ENCODE measurements at regions not wholly inside any gene's neighbourhood (a gene's known extent, or its start where the extent isn't known, plus 50 kb on each side); places are given as distances from the start of the nearest gene placed in this dataset.
"Not testable (repeated sequence)": the region's sequence is repeated elsewhere in the genome, so short reads cannot be mapped to it uniquely, and the experiment has no call there.

GRCh38 chr14:22200977-22201605 lies 387.9 kb downstream of the DAD1 start:
- Histone ChIP-seq H3K9me3 (peaks cover 0 to 8% of the 10 kb centered on the region in 2 donors), H3K27ac (no peak overlapping the region), H3K36me3 (no peaks in the 10 kb centered on the region), H3K4me1 (no peaks in the 10 kb centered on the region), H3K4me3 (no peak overlapping the region), H3K27me3 (no peaks in the 10 kb centered on the region)
- intact Hi-C loops (cut with DNase I; ENCODE audit: low total_unique reads): no loop called here
- TF ChIP-seq CTCF (IDR thresholded peaks at IDR 0.05) (peak in 1 of 3 donors; percentile 23), POLR2A (IDR thresholded peaks at IDR 0.05) (no peak), POLR2AphosphoS5 (IDR thresholded peaks at IDR 0.05) (no peak)
- no peak for DNase-seq (ENCODE audit: low spot score in 2 of 2)

- H3K27ac ChIP-seq; H3K4me1 ChIP-seq; H3K4me3 ChIP-seq; intact Hi-C loops (cut with DNase I; ENCODE audit: low total_unique reads); DNase-seq (ENCODE audit: low spot score in 2 of 2); H3K27me3 ChIP-seq; H3K9me3 ChIP-seq; H3K36me3 ChIP-seq: not testable (repeated sequence)
Measured at GRCh38 chr14:22200131-22200530, 388.9 kb downstream of the DAD1 start.

DNA sequence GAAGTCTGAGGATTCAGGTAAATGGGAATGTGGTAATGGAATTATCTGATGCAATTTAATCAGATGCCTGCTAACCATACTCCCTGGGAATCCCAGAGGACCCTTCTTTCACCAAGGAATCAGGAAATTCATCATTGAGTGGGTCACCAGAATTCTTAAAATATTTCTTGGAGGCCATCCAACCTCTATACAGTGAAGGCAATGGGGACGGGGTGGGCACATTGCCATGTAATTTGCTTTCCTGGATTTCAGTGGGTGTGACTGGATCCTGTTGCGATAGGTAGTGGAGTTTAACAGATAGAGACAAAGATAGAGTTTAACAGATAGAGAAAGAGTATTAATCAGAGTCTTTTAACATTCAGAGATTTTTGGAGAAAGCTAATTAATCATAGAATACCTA lies 394.4 kb downstream of the DAD1 start:
- TF ChIP-seq POLR2AphosphoS5 (IDR thresholded peaks at IDR 0.05): no peak
- no peak for TF ChIP-seq POLR2A (IDR thresholded peaks at IDR 0.05)
- TF ChIP-seq CTCF (IDR thresholded peaks at IDR 0.05): no peak
- DNase-seq (ENCODE audit: low spot score in 2 of 2): no peak
- Histone ChIP-seq H3K27ac (no peak overlapping the region), H3K9me3 (peaks cover 0 to 8% of the 10 kb centered on the region in 2 donors), H3K36me3 (no peaks in the 10 kb centered on the region), H3K4me3 (no peak overlapping the region), H3K4me1 (no peaks in the 10 kb centered on the region), H3K27me3 (no peaks in the 10 kb centered on the region)
- intact Hi-C loops (cut with DNase I; ENCODE audit: low total_unique reads): no loop called here

- Histone ChIP-seq H3K4me1 (no peaks in the 10 kb centered on the region), H3K4me3 (no peak overlapping the region), H3K27me3 (no peaks in the 10 kb centered on the region), H3K27ac (no peak overlapping the region), H3K36me3 (no peaks in the 10 kb centered on the region), H3K9me3 (no peaks in the 10 kb centered on the region)
- intact Hi-C loops (cut with DNase I; ENCODE audit: low total_unique reads): no loop called here
- no peak for TF ChIP-seq CTCF (IDR thresholded peaks at IDR 0.05)
- TF ChIP-seq POLR2A (IDR thresholded peaks at IDR 0.05): no peak
- TF ChIP-seq POLR2AphosphoS5 (IDR thresholded peaks at IDR 0.05): no peak
- no peak for DNase-seq (ENCODE audit: low spot score in 2 of 2)
Measured at GRCh38 chr14:22190411-22191191, 398.4 kb downstream of the DAD1 start.

GRCh38 chr14:22189881-22190280 lies 399.1 kb downstream of the DAD1 start:
- H3K36me3 ChIP-seq: no peaks in the 10 kb centered on the region
- no peak for DNase-seq (ENCODE audit: low spot score in 2 of 2)
- no peak for TF ChIP-seq POLR2A (IDR thresholded peaks at IDR 0.05)
- no peak for TF ChIP-seq CTCF (IDR thresholded peaks at IDR 0.05)
- no peak for TF ChIP-seq POLR2AphosphoS5 (IDR thresholded peaks at IDR 0.05)
- intact Hi-C loops (cut with DNase I; ENCODE audit: low total_unique reads): no loop called here
- H3K27ac ChIP-seq: no peak overlapping the region
- H3K4me3 ChIP-seq: no peak overlapping the region
- H3K9me3 ChIP-seq: no peaks in the 10 kb centered on the region
- H3K27me3 ChIP-seq: no peaks in the 10 kb centered on the region
- H3K4me1 ChIP-seq: no peaks in the 10 kb centered on the region
